Progenitor cell of endocrine pancreas (in vitro differentiated cells): ENCODE measurements at regions not wholly inside any gene's neighbourhood (a gene's known extent, or its start where the extent isn't known, plus 50 kb on each side); places are given as distances from the start of the nearest gene placed in this dataset.

ENCODE experiments used
- DNase-seq: peaks from one replicate; pipeline ENCODE4 v3.0.0; 2021; ENCODE audit warnings: low spot score; ENCODE audit not compliant: unreplicated experiment
- H3K27ac Mint-ChIP-seq: 2 replicates; pipeline ENCODE4 v1.8.0; 2021; ENCODE audit warnings: mild to moderate bottlenecking, moderate library complexity, mixed read lengths
- H3K27me3 Mint-ChIP-seq: 2 replicates; pipeline ENCODE4 v1.8.0; 2021; ENCODE audit warnings: mixed read lengths
- H3K36me3 Mint-ChIP-seq: 2 replicates; pipeline ENCODE4 v1.8.0; 2022; ENCODE audit warnings: mixed read lengths; ENCODE audit not compliant: insufficient read depth
- H3K4me1 Mint-ChIP-seq: 2 replicates; pipeline ENCODE4 v1.8.0; 2021; ENCODE audit warnings: low read depth, mixed read lengths
- H3K4me3 Mint-ChIP-seq: 2 replicates; pipeline ENCODE4 v1.8.0; 2021; ENCODE audit warnings: low read depth, mild to moderate bottlenecking, moderate library complexity, mixed read lengths
- H3K9me3 Mint-ChIP-seq: 2 replicates; pipeline ENCODE4 v1.8.0; 2021; ENCODE audit warnings: low read depth, mixed read lengths
- CTCF ChIP-seq: fragments of 200-600 bp; sonication (generic); IDR thresholded peaks from one replicate; pipeline ENCODE4 v1.5.0; 2021; ENCODE audit warnings: antibody characterized with exemption, mild to moderate bottlenecking; ENCODE audit not compliant: unreplicated experiment

GRCh38 chr22:49040111-49040510, 787.6 kb downstream of the BRD1 start:
- H3K4me1 Mint-ChIP-seq = peaks cover 17% of the 10 kb centered on the region
- DNase-seq = no peak
- H3K36me3 Mint-ChIP-seq = no peaks in the 10 kb centered on the region
- H3K9me3 Mint-ChIP-seq = no peaks in the 10 kb centered on the region
- H3K27ac Mint-ChIP-seq = no peak overlapping the region
- no peak overlapping the region for H3K4me3 Mint-ChIP-seq
- peaks cover 8% of the 10 kb centered on the region for H3K27me3 Mint-ChIP-seq
- no peak for TF ChIP-seq CTCF

DNA sequence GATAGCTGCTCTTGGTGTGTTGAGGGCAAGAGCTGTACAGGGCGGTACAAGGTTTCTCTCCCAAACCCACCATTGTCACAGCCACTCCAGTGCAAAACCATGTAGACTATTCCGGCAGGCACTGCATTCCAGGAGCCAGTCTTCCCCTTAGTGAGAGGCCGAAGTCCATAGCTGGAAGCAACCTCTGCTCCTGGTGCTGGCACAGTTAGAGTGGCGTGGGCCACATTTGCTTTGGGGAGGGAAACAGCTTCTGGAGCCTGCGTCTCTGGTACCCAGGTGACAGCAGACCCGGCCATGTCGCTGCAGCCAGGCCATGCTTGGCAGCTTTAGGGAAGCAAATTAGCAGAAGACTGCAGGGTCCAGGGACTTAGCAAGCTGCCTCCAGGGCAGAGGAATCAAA, 788.0 kb downstream of the BRD1 start:
- Mint-ChIP-seq H3K4me3 (no peak overlapping the region), H3K27ac (no peak overlapping the region), H3K4me1 (peaks cover 17% of the 10 kb centered on the region), H3K27me3 (peaks cover 8% of the 10 kb centered on the region), H3K36me3 (no peaks in the 10 kb centered on the region), H3K9me3 (no peaks in the 10 kb centered on the region)
- TF ChIP-seq CTCF = no peak
- DNase-seq = no peak

GRCh38 chr22:49037701-49038245, 789.9 kb downstream of the BRD1 start:
- Mint-ChIP-seq H3K4me1 (peaks cover 14% of the 10 kb centered on the region), H3K36me3 (no peaks in the 10 kb centered on the region), H3K27ac (no peak overlapping the region), H3K27me3 (peaks cover 17% of the 10 kb centered on the region), H3K9me3 (no peaks in the 10 kb centered on the region), H3K4me3 (no peak overlapping the region)
- no peak for TF ChIP-seq CTCF
- DNase-seq = no peak

- no peak overlapping the region for H3K27ac Mint-ChIP-seq
- TF ChIP-seq CTCF = no peak
- no peaks in the 10 kb centered on the region for H3K36me3 Mint-ChIP-seq
- peaks cover 14% of the 10 kb centered on the region for H3K4me1 Mint-ChIP-seq
- no peaks in the 10 kb centered on the region for H3K9me3 Mint-ChIP-seq
- H3K27me3 Mint-ChIP-seq = peaks cover 18% of the 10 kb centered on the region
- DNase-seq = no peak
- H3K4me3 Mint-ChIP-seq = no peak overlapping the region
These were observed 791.2 kb downstream of the BRD1 start for GRCh38 chr22:49036513-49036912.

- peaks cover 21% of the 10 kb centered on the region for H3K27me3 Mint-ChIP-seq
These were observed 791.7 kb downstream of the BRD1 start for GRCh38 chr22:49035818-49036457.

More at GRCh38 chr22:49035818-49036457, 791.7 kb downstream of the BRD1 start:
- H3K36me3 Mint-ChIP-seq = no peaks in the 10 kb centered on the region
- no peak overlapping the region for H3K27ac Mint-ChIP-seq
- H3K4me3 Mint-ChIP-seq = no peak overlapping the region
- no peaks in the 10 kb centered on the region for H3K9me3 Mint-ChIP-seq
- TF ChIP-seq CTCF = peak; percentile 8
- peaks cover 14% of the 10 kb centered on the region for H3K4me1 Mint-ChIP-seq
- no peak for DNase-seq
